ENCODE measurements at regions not wholly inside any gene's neighbourhood (a gene's known extent, or its start where the extent isn't known, plus 50 kb on each side); places are given as distances from the start of the nearest gene placed in this dataset.
"Not testable (repeated sequence)": the region's sequence is repeated elsewhere in the genome, so short reads cannot be mapped to it uniquely, and the experiment has no call there.

DNA sequence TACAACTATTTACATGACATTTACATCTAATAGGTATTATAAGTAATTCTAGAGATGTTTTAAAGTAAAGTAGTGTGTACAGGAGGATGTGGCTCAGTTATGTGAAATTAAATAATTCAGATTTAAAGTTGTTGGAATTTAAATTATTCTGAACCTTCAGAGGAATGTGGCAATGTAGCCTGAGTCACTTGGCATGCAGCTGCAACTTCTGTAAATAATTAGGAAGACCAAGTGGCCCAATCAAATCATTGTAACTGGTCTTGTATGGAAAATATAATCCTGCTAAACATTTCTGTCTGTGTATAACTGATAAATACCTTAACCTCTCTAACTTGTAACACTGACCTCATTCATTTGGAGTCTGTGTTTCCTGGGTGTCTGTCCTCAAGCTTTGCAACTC lies 828.9 kb downstream of the GLUD2 start:
- no peak for TF ChIP-seq EZH2phosphoT487 (conservative IDR thresholded peaks at IDR 0.05; ENCODE audit: low read length)
- TF ChIP-seq, protein P1, sequence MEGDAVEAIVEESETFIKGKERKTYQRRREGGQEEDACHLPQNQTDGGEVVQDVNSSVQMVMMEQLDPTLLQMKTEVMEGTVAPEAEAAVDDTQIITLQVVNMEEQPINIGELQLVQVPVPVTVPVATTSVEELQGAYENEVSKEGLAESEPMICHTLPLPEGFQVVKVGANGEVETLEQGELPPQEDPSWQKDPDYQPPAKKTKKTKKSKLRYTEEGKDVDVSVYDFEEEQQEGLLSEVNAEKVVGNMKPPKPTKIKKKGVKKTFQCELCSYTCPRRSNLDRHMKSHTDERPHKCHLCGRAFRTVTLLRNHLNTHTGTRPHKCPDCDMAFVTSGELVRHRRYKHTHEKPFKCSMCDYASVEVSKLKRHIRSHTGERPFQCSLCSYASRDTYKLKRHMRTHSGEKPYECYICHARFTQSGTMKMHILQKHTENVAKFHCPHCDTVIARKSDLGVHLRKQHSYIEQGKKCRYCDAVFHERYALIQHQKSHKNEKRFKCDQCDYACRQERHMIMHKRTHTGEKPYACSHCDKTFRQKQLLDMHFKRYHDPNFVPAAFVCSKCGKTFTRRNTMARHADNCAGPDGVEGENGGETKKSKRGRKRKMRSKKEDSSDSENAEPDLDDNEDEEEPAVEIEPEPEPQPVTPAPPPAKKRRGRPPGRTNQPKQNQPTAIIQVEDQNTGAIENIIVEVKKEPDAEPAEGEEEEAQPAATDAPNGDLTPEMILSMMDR (IDR thresholded peaks at IDR 0.05; ENCODE audit: insufficient read depth, low read length, poor library complexity, severe bottlenecking), result no peak
- H3K4me3 ChIP-seq (ENCODE audit: insufficient read depth, low read length, poor library complexity, severe bottlenecking), result no peak overlapping the region

DNA sequence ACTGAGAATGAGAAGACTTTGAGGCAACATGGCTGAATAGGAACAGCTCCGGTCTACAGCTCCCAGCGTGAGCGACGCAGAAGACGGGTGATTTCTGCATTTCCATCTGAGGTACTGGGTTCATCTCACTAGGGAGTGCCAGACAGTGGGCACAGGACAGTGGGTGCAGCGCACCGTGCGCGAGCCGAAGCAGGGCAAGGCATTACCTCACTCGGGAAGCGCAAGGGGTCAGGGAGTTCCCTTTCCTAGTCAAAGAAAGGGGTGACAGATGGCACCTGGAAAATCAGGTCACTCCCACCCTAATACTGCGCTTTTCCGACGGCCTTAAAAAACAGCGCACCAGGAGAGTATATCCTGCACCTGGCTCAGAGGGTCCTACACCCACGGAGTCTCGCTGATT lies 829.9 kb downstream of the GLUD2 start:
- not testable (repeated sequence) for H3K4me2 ChIP-seq (ENCODE audit: low read depth, low read length, poor library complexity, severe bottlenecking); H4K20me1 ChIP-seq (ENCODE audit: low read depth, low read length); H3K36me3 ChIP-seq (ENCODE audit: low read length); H3K9me2 ChIP-seq (replicated peaks; ENCODE audit: insufficient read depth, low read length); H3K9me3 ChIP-seq (ENCODE audit: insufficient read depth, low read length); H3K4me3 ChIP-seq (ENCODE audit: insufficient read depth, low read length, poor library complexity, severe bottlenecking); H3F3A ChIP-seq (ENCODE audit: insufficient read depth); H3K27me3 ChIP-seq (ENCODE audit: low read length); H3K9ac ChIP-seq (ENCODE audit: low read length); H3K79me2 ChIP-seq (ENCODE audit: insufficient read depth, low read length); H2AFZ ChIP-seq (ENCODE audit: low read depth, low read length, severe bottlenecking); H3K27ac ChIP-seq (ENCODE audit: low read depth, low read length)

More for the DNA sequence above, 828.9 kb downstream of the GLUD2 start:
- no peak overlapping the region for H2AFZ ChIP-seq (ENCODE audit: low read depth, low read length, severe bottlenecking)
- H3K27ac ChIP-seq (ENCODE audit: low read depth, low read length), result no peak overlapping the region
- H4K20me1 ChIP-seq (ENCODE audit: low read depth, low read length), result no peaks in the 10 kb centered on the region
- H3K79me2 ChIP-seq (ENCODE audit: insufficient read depth, low read length), result no peaks in the 10 kb centered on the region
- no peaks in the 10 kb centered on the region for H3K9me3 ChIP-seq (ENCODE audit: insufficient read depth, low read length)
- no peaks in the 10 kb centered on the region for H3K36me3 ChIP-seq (ENCODE audit: low read length)
- H3K9ac ChIP-seq (ENCODE audit: low read length), result no peak overlapping the region
- no peaks in the 10 kb centered on the region for H3K27me3 ChIP-seq (ENCODE audit: low read length)
- no peaks in the 10 kb centered on the region for H3F3A ChIP-seq (ENCODE audit: insufficient read depth)
- no peaks in the 10 kb centered on the region for H3K9me2 ChIP-seq (replicated peaks; ENCODE audit: insufficient read depth, low read length)
- no peak overlapping the region for H3K4me2 ChIP-seq (ENCODE audit: low read depth, low read length, poor library complexity, severe bottlenecking)

DNA sequence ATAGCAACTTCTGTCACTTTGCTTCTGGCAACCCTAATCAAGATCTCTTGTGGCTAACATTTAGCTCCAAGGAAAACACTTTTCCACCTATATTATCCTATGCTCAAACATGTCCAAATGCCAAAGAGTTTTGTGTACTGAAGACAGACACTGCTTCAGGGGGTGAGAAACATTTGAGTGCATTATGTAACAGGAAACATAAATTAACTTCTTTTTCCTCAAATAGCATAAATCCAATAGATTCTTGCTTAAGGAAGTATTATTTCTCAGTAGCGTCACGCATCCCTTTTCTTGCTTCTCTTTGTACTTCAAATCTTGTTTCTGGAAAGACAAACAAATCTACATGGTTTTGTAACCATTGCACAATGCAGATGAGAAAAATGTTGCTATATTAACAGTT lies 839.1 kb downstream of the GLUD2 start:
- Histone ChIP-seq H2AFZ (ENCODE audit: low read depth, low read length, severe bottlenecking) (no peak overlapping the region), H3K4me2 (ENCODE audit: low read depth, low read length, poor library complexity, severe bottlenecking) (no peak overlapping the region), H3K9ac (ENCODE audit: low read length) (no peak overlapping the region)

DNA sequence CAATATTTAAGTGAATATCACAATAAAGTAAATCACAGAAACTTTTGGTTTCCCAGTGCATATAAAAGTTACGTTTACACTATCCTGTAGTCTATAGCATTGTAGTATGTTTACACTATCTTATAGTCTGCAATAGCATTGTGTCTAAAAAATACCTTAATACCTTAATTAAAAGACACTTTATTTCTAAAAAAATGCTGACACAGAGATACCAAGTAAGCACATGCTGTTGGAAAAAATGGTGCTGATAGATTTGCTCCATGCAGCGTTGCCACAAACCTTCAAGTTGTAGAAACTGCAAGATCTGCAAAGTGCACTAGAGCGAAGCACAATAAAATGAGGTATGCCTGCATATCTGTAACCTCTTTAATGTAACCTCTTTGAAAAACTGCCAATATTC lies 847.3 kb downstream of the GLUD2 start:
- H3K9me2 ChIP-seq (replicated peaks; ENCODE audit: insufficient read depth, low read length), result no peaks in the 10 kb centered on the region
- no peaks in the 10 kb centered on the region for H4K20me1 ChIP-seq (ENCODE audit: low read depth, low read length)
- no peak overlapping the region for H3K4me3 ChIP-seq (ENCODE audit: insufficient read depth, low read length, poor library complexity, severe bottlenecking)
- H3F3A ChIP-seq (ENCODE audit: insufficient read depth), result no peaks in the 10 kb centered on the region
- H3K27me3 ChIP-seq (ENCODE audit: low read length), result no peaks in the 10 kb centered on the region
- H3K9me3 ChIP-seq (ENCODE audit: insufficient read depth, low read length), result no peaks in the 10 kb centered on the region
- no peak overlapping the region for H3K27ac ChIP-seq (ENCODE audit: low read depth, low read length)
- H3K79me2 ChIP-seq (ENCODE audit: insufficient read depth, low read length), result no peaks in the 10 kb centered on the region
- H2AFZ ChIP-seq (ENCODE audit: low read depth, low read length, severe bottlenecking), result no peak overlapping the region
- H3K4me2 ChIP-seq (ENCODE audit: low read depth, low read length, poor library complexity, severe bottlenecking), result no peak overlapping the region
- no peak overlapping the region for H3K9ac ChIP-seq (ENCODE audit: low read length)
- TF ChIP-seq EZH2phosphoT487 (conservative IDR thresholded peaks at IDR 0.05; ENCODE audit: low read length), result no peak
- TF ChIP-seq, protein P1 (IDR thresholded peaks at IDR 0.05; ENCODE audit: insufficient read depth, low read length, poor library complexity, severe bottlenecking), result no peak
- H3K36me3 ChIP-seq (ENCODE audit: low read length), result no peaks in the 10 kb centered on the region

More for the DNA sequence above, 839.1 kb downstream of the GLUD2 start:
- H3F3A ChIP-seq (ENCODE audit: insufficient read depth), result no peaks in the 10 kb centered on the region
- H3K27me3 ChIP-seq (ENCODE audit: low read length), result no peaks in the 10 kb centered on the region
- no peaks in the 10 kb centered on the region for H4K20me1 ChIP-seq (ENCODE audit: low read depth, low read length)
- H3K4me3 ChIP-seq (ENCODE audit: insufficient read depth, low read length, poor library complexity, severe bottlenecking), result no peak overlapping the region
- no peaks in the 10 kb centered on the region for H3K9me3 ChIP-seq (ENCODE audit: insufficient read depth, low read length)
- no peaks in the 10 kb centered on the region for H3K9me2 ChIP-seq (replicated peaks; ENCODE audit: insufficient read depth, low read length)
- TF ChIP-seq EZH2phosphoT487 (conservative IDR thresholded peaks at IDR 0.05; ENCODE audit: low read length), result no peak
- TF ChIP-seq, protein P1 (IDR thresholded peaks at IDR 0.05; ENCODE audit: insufficient read depth, low read length, poor library complexity, severe bottlenecking), result no peak
- H3K27ac ChIP-seq (ENCODE audit: low read depth, low read length), result no peak overlapping the region
- no peaks in the 10 kb centered on the region for H3K36me3 ChIP-seq (ENCODE audit: low read length)
- H3K79me2 ChIP-seq (ENCODE audit: insufficient read depth, low read length), result no peaks in the 10 kb centered on the region
